GM18909 (cell line): ENCODE measurements at regions not wholly inside any gene's neighbourhood (a gene's known extent, or its start where the extent isn't known, plus 50 kb on each side); places are given as distances from the start of the nearest gene placed in this dataset.

Experiments
- ATAC-seq: cut with Tn5 transposase; IDR thresholded peaks from one replicate; pipeline ENCODE4 v1.9.1; 2021; ENCODE audit warnings: mild to moderate bottlenecking; ENCODE audit not compliant: unreplicated experiment, poor library complexity

GRCh38 chr12:107393043-107393717, 292.4 kb upstream of the PWP1 start:
- no peak for ATAC-seq

- no peak for ATAC-seq
Measured at GRCh38 chr12:107394693-107395092, 290.9 kb upstream of the PWP1 start.

GRCh38 chr12:107395817-107396216, 289.8 kb upstream of the PWP1 start:
- no peak for ATAC-seq

GRCh38 chr12:107396991-107397390, 288.6 kb upstream of the PWP1 start:
- ATAC-seq = no peak

GRCh38 chr12:107397890-107398500, 287.6 kb upstream of the PWP1 start:
- ATAC-seq = no peak

- no peak for ATAC-seq
Measured at GRCh38 chr12:107399046-107399445, 286.6 kb upstream of the PWP1 start.

- no peak for ATAC-seq
Measured at GRCh38 chr12:107400686-107401447, 284.7 kb upstream of the PWP1 start.

- ATAC-seq = no peak
Measured at GRCh38 chr12:107402041-107403022, 283.3 kb upstream of the PWP1 start.

- ATAC-seq = no peak
Measured at GRCh38 chr12:107404981-107405380, 280.6 kb upstream of the PWP1 start.

GRCh38 chr12:107405436-107405835, 280.2 kb upstream of the PWP1 start:
- no peak for ATAC-seq

- no peak for ATAC-seq
Measured at GRCh38 chr12:107406932-107407331, 278.7 kb upstream of the PWP1 start.

- ATAC-seq = no peak
Measured at GRCh38 chr12:107411792-107412535, 273.6 kb upstream of the PWP1 start.

GRCh38 chr12:107415071-107415470, 270.5 kb upstream of the PWP1 start:
- ATAC-seq = no peak

GRCh38 chr12:107415834-107416233, 269.8 kb upstream of the PWP1 start:
- no peak for ATAC-seq

- ATAC-seq = no peak
Measured at GRCh38 chr12:107417004-107417403, 268.6 kb upstream of the PWP1 start.

- ATAC-seq = no peak
Measured at GRCh38 chr12:107418981-107419380, 266.6 kb upstream of the PWP1 start.

GRCh38 chr12:107423531-107423930, 262.1 kb upstream of the PWP1 start:
- no peak for ATAC-seq

- ATAC-seq = no peak
Measured at GRCh38 chr12:107429006-107429705, 256.4 kb upstream of the PWP1 start.

- ATAC-seq = no peak
Measured at GRCh38 chr12:107431942-107432341, 253.7 kb upstream of the PWP1 start.
